ENCODE measurements at regions not wholly inside any gene's neighbourhood (a gene's known extent, or its start where the extent isn't known, plus 50 kb on each side); places are given as distances from the start of the nearest gene placed in this dataset.

GRCh38 chr2:6337472-6337820 lies 528.3 kb downstream of the CMPK2 start:
- no peak overlapping the region for H3K4me3 ChIP-seq (ENCODE audit: low read depth, low read length)
- TF ChIP-seq CTCF (IDR thresholded peaks at IDR 0.05; ENCODE audit: borderline replicate concordance, insufficient read depth, low read depth, low read length) = no peak

GRCh38 chr2:6341588-6342129 lies 524.0 kb downstream of the CMPK2 start:
- no peak for TF ChIP-seq CTCF (IDR thresholded peaks at IDR 0.05; ENCODE audit: borderline replicate concordance, insufficient read depth, low read depth, low read length)
- H3K4me3 ChIP-seq (ENCODE audit: low read depth, low read length) = no peak overlapping the region

DNA sequence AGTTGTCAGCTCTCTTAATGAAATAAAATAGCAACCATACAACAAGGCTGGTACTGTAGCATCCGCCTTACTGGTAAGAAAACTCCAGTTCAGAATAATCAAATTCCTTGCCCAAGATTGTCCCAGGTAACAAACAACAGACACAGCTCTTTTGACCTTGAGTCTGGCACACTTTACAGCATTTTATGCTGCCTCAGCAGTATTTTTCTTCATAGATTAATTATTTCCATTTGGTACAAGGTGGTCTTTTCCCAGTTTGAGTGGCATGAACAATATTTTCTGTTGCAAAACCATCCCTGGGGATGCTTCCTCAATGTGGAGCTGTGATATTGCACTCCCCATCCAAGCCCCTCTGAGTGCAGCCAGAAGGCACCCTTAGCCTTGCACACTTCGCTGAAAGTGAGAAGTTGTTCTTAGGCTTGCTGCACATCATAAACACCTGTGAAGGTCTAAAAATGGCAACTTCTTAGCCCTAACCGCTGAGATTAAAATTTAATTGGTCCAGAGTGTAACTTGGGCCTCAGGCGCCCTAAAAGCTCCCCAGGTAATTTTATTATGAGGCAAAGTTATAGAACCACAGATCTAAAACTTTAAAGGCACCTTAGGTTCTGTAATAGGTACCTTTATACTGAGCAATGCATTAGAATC lies 523.3 kb downstream of the CMPK2 start:
- H3K4me3 ChIP-seq (ENCODE audit: low read depth, low read length) = no peak overlapping the region
- no peak for TF ChIP-seq CTCF (IDR thresholded peaks at IDR 0.05; ENCODE audit: borderline replicate concordance, insufficient read depth, low read depth, low read length)

GRCh38 chr2:6343076-6343475 lies 522.6 kb downstream of the CMPK2 start:
- no peak for TF ChIP-seq CTCF (IDR thresholded peaks at IDR 0.05; ENCODE audit: borderline replicate concordance, insufficient read depth, low read depth, low read length)
- H3K4me3 ChIP-seq (ENCODE audit: low read depth, low read length) = no peak overlapping the region

GRCh38 chr2:6352247-6352646 lies 513.5 kb downstream of the CMPK2 start:
- no peak for TF ChIP-seq CTCF (IDR thresholded peaks at IDR 0.05; ENCODE audit: borderline replicate concordance, insufficient read depth, low read depth, low read length)
- H3K4me3 ChIP-seq (ENCODE audit: low read depth, low read length) = no peak overlapping the region

DNA sequence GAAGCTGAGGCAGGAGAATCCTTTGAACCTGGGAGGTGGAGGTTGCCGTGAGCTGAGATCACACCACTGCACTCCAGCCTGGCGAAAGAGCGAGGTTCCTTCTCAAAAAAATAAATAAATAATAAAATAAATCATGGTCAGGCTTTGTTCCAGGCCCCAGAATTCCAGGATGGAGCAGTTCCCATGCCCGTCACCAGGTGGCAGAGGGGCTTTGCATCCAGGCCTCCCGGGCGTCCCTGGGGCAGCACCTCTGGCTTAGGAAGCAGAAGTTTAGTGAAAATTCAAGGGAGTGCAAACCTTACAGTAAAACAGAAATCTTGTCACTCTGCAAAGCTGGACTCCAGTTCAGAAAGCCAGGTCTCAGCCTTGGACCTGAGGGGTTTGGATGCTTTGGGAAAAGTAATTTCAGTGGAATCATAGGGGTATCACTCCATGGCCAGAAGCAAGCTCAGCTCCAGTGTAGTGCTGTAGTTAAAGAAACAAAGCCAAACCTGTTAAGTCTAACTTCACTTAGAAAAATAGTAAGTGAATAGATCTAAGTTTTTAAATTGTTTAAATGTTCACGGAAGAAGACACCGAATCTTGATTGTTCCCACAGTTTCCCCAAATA lies 512.7 kb downstream of the CMPK2 start:
- TF ChIP-seq CTCF (IDR thresholded peaks at IDR 0.05; ENCODE audit: borderline replicate concordance, insufficient read depth, low read depth, low read length) = peak; percentile 35; the same call in 1 of the 2 replicates
- no peak overlapping the region for H3K4me3 ChIP-seq (ENCODE audit: low read depth, low read length)

DNA sequence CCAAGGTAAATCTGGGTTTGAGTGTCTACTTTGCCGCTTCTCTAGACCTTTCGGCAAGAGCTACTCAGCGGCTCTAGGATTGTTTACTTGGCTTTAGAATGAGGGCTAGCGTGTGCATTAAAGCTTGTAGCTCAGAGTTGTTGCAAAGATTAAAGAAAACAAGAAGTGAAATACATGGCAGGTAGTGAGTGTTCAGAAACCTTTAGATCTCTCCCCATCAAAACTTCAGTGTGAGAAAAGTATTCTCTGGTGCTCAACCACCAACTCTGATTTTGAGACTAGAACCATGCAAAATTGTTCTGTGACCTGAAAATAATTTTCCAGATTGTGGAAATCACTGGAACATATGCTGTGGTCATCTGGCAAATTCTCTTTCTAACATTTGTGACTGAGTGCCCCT lies 512.0 kb downstream of the CMPK2 start:
- H3K4me3 ChIP-seq (ENCODE audit: low read depth, low read length) = no peak overlapping the region
- TF ChIP-seq CTCF (IDR thresholded peaks at IDR 0.05; ENCODE audit: borderline replicate concordance, insufficient read depth, low read depth, low read length) = no peak

Measured in GM12875 (cell line).